ENCODE measurements at regions not wholly inside any gene's neighbourhood (a gene's known extent, or its start where the extent isn't known, plus 50 kb on each side); places are given as distances from the start of the nearest gene placed in this dataset.

- intact Hi-C loops (cut with DNase I) = loop anchor here (5.0 to 10.0 kb wide), 2 partner anchors 598 to 601 kb away; partner anchors contain the start of gene PUM3 (in 2 of the 2)
- ATAC-seq (ENCODE audit: low FRiP score) (no peak), DNase-seq (no peak)
- H3K4me3 ChIP-seq (ENCODE audit: low read length in 2 of 2) = no peak overlapping the region
- WGBS, 2 donors = 54 to 55% methylated on average over 7 of the region's 7 CpGs
- H3K4me1 ChIP-seq (ENCODE audit: control insufficient read depth in 1 of 2, insufficient read depth in 2 of 2, low read length in 2 of 2) = no peaks in the 10 kb centered on the region
- no peaks in the 10 kb centered on the region for H3K9me3 ChIP-seq (ENCODE audit: control insufficient read depth, low read length)
- H3K36me3 ChIP-seq (ENCODE audit: control insufficient read depth in 1 of 2, insufficient read depth in 2 of 2, low read length in 1 of 2) = no peaks in the 10 kb centered on the region
- H3K27ac ChIP-seq (ENCODE audit: low read depth in 1 of 2, low read length in 2 of 2) = no peak overlapping the region
- H3K27me3 ChIP-seq (ENCODE audit: control insufficient read depth in 1 of 2, insufficient read depth in 2 of 2, low read length in 1 of 2) = no peaks in the 10 kb centered on the region
Observed at GRCh38 chr9:2243666-2244555, 228.8 kb downstream of the SMARCA2 start.

DNA sequence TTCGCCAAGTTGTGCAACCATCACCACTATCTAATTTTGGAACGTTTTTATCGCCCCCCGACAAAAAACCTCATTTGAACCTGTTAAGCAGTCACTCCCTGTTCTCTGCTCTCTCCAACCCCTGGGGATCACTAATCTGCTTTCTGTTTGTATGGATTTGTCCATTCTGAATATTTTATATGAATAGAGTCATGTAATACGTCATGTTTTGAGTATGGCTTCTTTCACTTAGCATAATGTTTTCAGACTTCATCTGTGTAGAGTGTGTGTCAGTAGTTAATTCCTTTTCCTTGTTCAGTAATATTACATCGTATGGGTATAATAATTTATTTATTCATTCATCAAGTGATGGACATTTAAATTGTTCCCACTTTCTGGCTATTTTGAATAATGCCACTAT is 232.2 kb downstream of the SMARCA2 start:
- H3K4me1 ChIP-seq (ENCODE audit: control insufficient read depth in 1 of 2, insufficient read depth in 2 of 2, low read length in 2 of 2) = no peaks in the 10 kb centered on the region
- no peaks in the 10 kb centered on the region for H3K9me3 ChIP-seq (ENCODE audit: control insufficient read depth, low read length)
- no peak for DNase-seq
- no peak for ATAC-seq (ENCODE audit: low FRiP score)
- no peak overlapping the region for H3K27ac ChIP-seq (ENCODE audit: low read depth in 1 of 2, low read length in 2 of 2)
- H3K27me3 ChIP-seq (ENCODE audit: control insufficient read depth in 1 of 2, insufficient read depth in 2 of 2, low read length in 1 of 2) = no peaks in the 10 kb centered on the region
- no peak overlapping the region for H3K4me3 ChIP-seq (ENCODE audit: low read length in 2 of 2)
- intact Hi-C loops (cut with DNase I) = loop anchor here in 1 of 2 donors (10.0 kb wide), 1 partner anchor 597 kb away; the partner anchor contains the start of gene PUM3
- WGBS, 2 donors = 61 to 69% methylated on average over 6 of the region's 6 CpGs
- no peaks in the 10 kb centered on the region for H3K36me3 ChIP-seq (ENCODE audit: control insufficient read depth in 1 of 2, insufficient read depth in 2 of 2, low read length in 1 of 2)

DNA sequence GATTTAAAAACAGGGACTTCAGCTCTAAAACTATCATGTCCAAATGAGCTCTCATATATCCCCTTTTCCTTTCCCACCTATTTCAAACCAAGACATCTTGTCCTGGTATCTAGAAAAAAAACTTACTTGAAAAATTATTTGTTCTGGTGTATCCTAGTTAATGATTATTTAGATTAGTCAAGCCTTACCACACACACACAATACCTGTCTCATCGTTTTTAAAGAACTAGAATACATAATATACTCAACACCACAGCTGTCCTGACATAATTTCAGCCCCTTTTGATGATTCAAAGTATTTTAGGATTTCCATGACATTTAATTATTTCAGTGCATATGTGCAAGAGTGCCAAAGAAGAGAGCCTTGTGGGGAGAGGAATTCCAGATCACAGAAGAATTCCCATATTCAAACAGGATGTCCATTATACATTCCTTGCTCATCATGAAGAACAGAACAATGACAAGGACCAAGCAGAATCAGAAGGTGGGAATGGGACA is 233.7 kb downstream of the SMARCA2 start:
- intact Hi-C loops (cut with DNase I) = loop anchor here in 1 of 2 donors (10.0 kb wide), 1 partner anchor 596 kb away; the partner anchor contains the start of gene PUM3
- no peaks in the 10 kb centered on the region for H3K27me3 ChIP-seq (ENCODE audit: control insufficient read depth in 1 of 2, insufficient read depth in 2 of 2, low read length in 1 of 2)
- no peak overlapping the region for H3K4me3 ChIP-seq (ENCODE audit: low read length in 2 of 2)
- H3K27ac ChIP-seq (ENCODE audit: low read depth in 1 of 2, low read length in 2 of 2) = no peak overlapping the region
- H3K9me3 ChIP-seq (ENCODE audit: control insufficient read depth, low read length) = no peaks in the 10 kb centered on the region
- H3K36me3 ChIP-seq (ENCODE audit: control insufficient read depth in 1 of 2, insufficient read depth in 2 of 2, low read length in 1 of 2) = no peaks in the 10 kb centered on the region
- DNase-seq (no peak), ATAC-seq (ENCODE audit: low FRiP score) (no peak)
- H3K4me1 ChIP-seq (ENCODE audit: control insufficient read depth in 1 of 2, insufficient read depth in 2 of 2, low read length in 2 of 2) = no peaks in the 10 kb centered on the region
- 80 to 88% methylated on average over 1 of the region's 1 CpG for WGBS, 2 donors

GRCh38 chr9:2253636-2254580 is 238.8 kb downstream of the SMARCA2 start:
- no peak overlapping the region for H3K4me3 ChIP-seq (ENCODE audit: low read length in 2 of 2)
- H3K27me3 ChIP-seq (ENCODE audit: control insufficient read depth in 1 of 2, insufficient read depth in 2 of 2, low read length in 1 of 2) = no peaks in the 10 kb centered on the region
- WGBS, 2 donors = 76 to 77% methylated on average over 8 of the region's 8 CpGs
- ATAC-seq (ENCODE audit: low FRiP score) (no peak), DNase-seq (no peak)
- H3K4me1 ChIP-seq (ENCODE audit: control insufficient read depth in 1 of 2, insufficient read depth in 2 of 2, low read length in 2 of 2) = no peaks in the 10 kb centered on the region
- no peaks in the 10 kb centered on the region for H3K36me3 ChIP-seq (ENCODE audit: control insufficient read depth in 1 of 2, insufficient read depth in 2 of 2, low read length in 1 of 2)
- intact Hi-C loops (cut with DNase I) = no loop called here
- H3K9me3 ChIP-seq (ENCODE audit: control insufficient read depth, low read length) = no peaks in the 10 kb centered on the region
- H3K27ac ChIP-seq (ENCODE audit: low read depth in 1 of 2, low read length in 2 of 2) = no peak overlapping the region

DNA sequence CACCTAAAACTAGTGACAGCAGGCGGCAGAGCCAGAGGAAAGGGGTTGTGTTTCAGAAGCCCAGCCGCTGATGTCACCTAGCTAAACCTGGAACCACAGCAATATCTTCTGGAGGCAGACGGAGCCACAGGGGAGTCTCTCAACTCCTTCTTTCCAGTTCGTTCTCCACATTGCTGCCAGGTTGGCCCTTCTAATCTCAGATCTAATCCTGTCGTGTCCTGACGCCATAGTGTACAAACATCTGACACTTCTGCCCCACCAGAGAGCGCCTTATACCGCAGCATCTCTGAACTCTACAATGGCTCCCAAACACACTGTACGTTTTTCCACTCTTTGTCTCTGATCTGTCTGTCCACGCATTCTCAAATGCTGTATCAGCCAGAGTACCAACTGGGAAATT is 240.0 kb downstream of the SMARCA2 start:
- no peaks in the 10 kb centered on the region for H3K9me3 ChIP-seq (ENCODE audit: control insufficient read depth, low read length)
- WGBS, 2 donors = 73 to 74% methylated on average over 10 of the region's 10 CpGs
- no peaks in the 10 kb centered on the region for H3K36me3 ChIP-seq (ENCODE audit: control insufficient read depth in 1 of 2, insufficient read depth in 2 of 2, low read length in 1 of 2)
- H3K27me3 ChIP-seq (ENCODE audit: control insufficient read depth in 1 of 2, insufficient read depth in 2 of 2, low read length in 1 of 2) = no peaks in the 10 kb centered on the region
- H3K4me3 ChIP-seq (ENCODE audit: low read length in 2 of 2) = no peak overlapping the region
- intact Hi-C loops (cut with DNase I) = no loop called here
- H3K4me1 ChIP-seq (ENCODE audit: control insufficient read depth in 1 of 2, insufficient read depth in 2 of 2, low read length in 2 of 2) = no peaks in the 10 kb centered on the region
- DNase-seq (no peak), ATAC-seq (ENCODE audit: low FRiP score) (no peak)
- H3K27ac ChIP-seq (ENCODE audit: low read depth in 1 of 2, low read length in 2 of 2) = no peak overlapping the region

DNA sequence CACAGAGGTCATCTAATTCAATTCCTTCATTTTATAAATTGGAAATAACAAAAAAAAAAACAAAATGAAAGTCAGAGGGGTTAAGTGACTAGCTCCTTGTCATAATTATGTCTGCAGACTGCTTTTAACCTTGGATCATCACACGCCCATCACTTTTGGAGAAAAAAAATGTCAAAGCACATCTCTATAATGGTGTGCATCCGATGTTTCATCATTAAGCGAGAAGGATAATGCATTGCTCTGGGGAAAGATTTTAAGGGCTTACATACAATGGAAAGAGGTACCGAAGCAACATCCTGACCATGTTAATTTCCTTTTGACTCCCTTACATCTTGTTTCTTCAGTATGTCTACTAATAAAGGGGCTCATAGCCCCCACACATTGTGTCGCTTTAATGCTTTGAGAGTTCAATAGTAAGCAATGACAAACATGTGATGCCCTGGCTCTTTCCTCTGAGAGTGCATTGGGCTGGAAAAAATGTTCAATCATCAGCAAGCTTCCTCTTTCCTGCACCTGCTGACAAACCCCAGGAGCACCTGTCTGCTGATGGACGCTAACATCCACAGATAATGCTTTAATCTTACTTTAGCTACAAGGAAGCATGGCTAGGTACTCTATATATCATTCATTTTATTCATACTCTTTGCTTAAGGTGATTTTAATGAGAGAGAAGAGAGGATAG is 242.2 kb downstream of the SMARCA2 start:
- WGBS, 2 donors = 92 to 93% methylated on average over 6 of the region's 6 CpGs

GRCh38 chr9:2260417-2261306 is 245.5 kb downstream of the SMARCA2 start:
- Histone ChIP-seq H3K27me3 (ENCODE audit: control insufficient read depth in 1 of 2, insufficient read depth in 2 of 2, low read length in 1 of 2) (no peaks in the 10 kb centered on the region), H3K4me3 (ENCODE audit: low read length in 2 of 2) (no peak overlapping the region), H3K36me3 (ENCODE audit: control insufficient read depth in 1 of 2, insufficient read depth in 2 of 2, low read length in 1 of 2) (no peaks in the 10 kb centered on the region), H3K4me1 (ENCODE audit: control insufficient read depth in 1 of 2, insufficient read depth in 2 of 2, low read length in 2 of 2) (no peaks in the 10 kb centered on the region), H3K9me3 (ENCODE audit: control insufficient read depth, low read length) (no peaks in the 10 kb centered on the region), H3K27ac (ENCODE audit: low read depth in 1 of 2, low read length in 2 of 2) (no peak overlapping the region)
- intact Hi-C loops (cut with DNase I) = no loop called here
- DNase-seq = no peak
- 84 to 89% methylated on average over 3 of the region's 3 CpGs for WGBS, 2 donors
- ATAC-seq (ENCODE audit: low FRiP score) = peak; percentile 41

More for the DNA sequence above, 242.2 kb downstream of the SMARCA2 start:
- intact Hi-C loops (cut with DNase I) = no loop called here
- H3K27me3 ChIP-seq (ENCODE audit: control insufficient read depth in 1 of 2, insufficient read depth in 2 of 2, low read length in 1 of 2) = no peaks in the 10 kb centered on the region
- ATAC-seq (ENCODE audit: low FRiP score) (no peak), DNase-seq (no peak)
- no peaks in the 10 kb centered on the region for H3K9me3 ChIP-seq (ENCODE audit: control insufficient read depth, low read length)
- no peaks in the 10 kb centered on the region for H3K4me1 ChIP-seq (ENCODE audit: control insufficient read depth in 1 of 2, insufficient read depth in 2 of 2, low read length in 2 of 2)
- no peaks in the 10 kb centered on the region for H3K36me3 ChIP-seq (ENCODE audit: control insufficient read depth in 1 of 2, insufficient read depth in 2 of 2, low read length in 1 of 2)
- no peak overlapping the region for H3K27ac ChIP-seq (ENCODE audit: low read depth in 1 of 2, low read length in 2 of 2)
- H3K4me3 ChIP-seq (ENCODE audit: low read length in 2 of 2) = no peak overlapping the region
